A549 (cell line): ENCODE measurements at regions not wholly inside any gene's neighbourhood (a gene's known extent, or its start where the extent isn't known, plus 50 kb on each side); places are given as distances from the start of the nearest gene placed in this dataset.

ENCODE experiments used
- CTCF ChIP-seq: fragments of >200 bp; sonication (Bioruptor Twin); formaldehyde crosslinking; IDR thresholded peaks from 3 replicates; pipeline ENCODE4 v1.5.1; 2016
- EP300 ChIP-seq, 2 experiments: fragments of >200 bp; sonication (Bioruptor Twin); formaldehyde crosslinking; IDR thresholded peaks; 2 replicates in 1 of 2; 3 replicates in 1 of 2; pipeline ENCODE4 v1.6.1; 2016 to 2017
- JUNB ChIP-seq: fragments of >200 bp; sonication (Bioruptor Twin); formaldehyde crosslinking; IDR thresholded peaks from 2 replicates; pipeline ENCODE4 v1.6.1; 2016
- MAX ChIP-seq: IDR thresholded peaks from 2 replicates; pipeline ENCODE4 v1.6.1; 2012
- MYC ChIP-seq: IDR thresholded peaks from 2 replicates; pipeline ENCODE4 v1.6.1; 2012; ENCODE audit warnings: mild to moderate bottlenecking, inconsistent platforms, low read length, improper control_type of control experiment, borderline replicate concordance
- POLR2A ChIP-seq: IDR thresholded peaks from 2 replicates; pipeline ENCODE4 v1.6.1; 2012; ENCODE audit warnings: mild to moderate bottlenecking, low read length
- RCOR1 ChIP-seq: fragments of 150-350 bp; IDR thresholded peaks from 2 replicates; pipeline ENCODE4 v1.6.1; 2014; ENCODE audit warnings: antibody characterized with exemption, low read length, low read depth
- SREBF2 ChIP-seq: fragments of 450-650 bp; IDR thresholded peaks from 2 replicates; pipeline ENCODE4 v1.6.1; 2014; ENCODE audit warnings: mild to moderate bottlenecking, moderate library complexity

- TF ChIP-seq JUNB (no peak), POLR2A (no peak), CTCF (no peak), EP300 (IDR thresholded peaks at IDR 0.05) (no peak), MAX (no peak), MYC (no peak), RCOR1 (no peak), SREBF2 (no peak)
These were observed 91.0 kb downstream of the TMEM17 start for GRCh38 chr2:62415019-62415431.
